LNCAP (cell line): ENCODE measurements at regions not wholly inside any gene's neighbourhood (a gene's known extent, or its start where the extent isn't known, plus 50 kb on each side); places are given as distances from the start of the nearest gene placed in this dataset.

ENCODE experiments used
- CTCF ChIP-seq: fragments of 450-650 bp; IDR thresholded peaks from 2 replicates; pipeline ENCODE4 v1.5.1; 2017; ENCODE audit warnings: mild to moderate bottlenecking

GRCh38 chr12:130098301-130099005 is 63.8 kb upstream of the FZD10 start:
- TF ChIP-seq CTCF: no peak

- no peak for TF ChIP-seq CTCF
These were observed 61.5 kb upstream of the FZD10 start for GRCh38 chr12:130100634-130101362.

- TF ChIP-seq CTCF: no peak
These were observed 60.9 kb upstream of the FZD10 start for GRCh38 chr12:130101370-130101769.

GRCh38 chr12:130102266-130102665 is 60.0 kb upstream of the FZD10 start:
- TF ChIP-seq CTCF: no peak

GRCh38 chr12:130104571-130105106 is 57.6 kb upstream of the FZD10 start:
- no peak for TF ChIP-seq CTCF

- no peak for TF ChIP-seq CTCF
These were observed 53.0 kb upstream of the FZD10 start for GRCh38 chr12:130109062-130109945.

GRCh38 chr12:130110914-130111313 is 51.4 kb upstream of the FZD10 start:
- no peak for TF ChIP-seq CTCF
